ENCODE measurements at regions not wholly inside any gene's neighbourhood (a gene's known extent, or its start where the extent isn't known, plus 50 kb on each side); places are given as distances from the start of the nearest gene placed in this dataset.

GRCh38 chr5:121462441-121462840 is 389.2 kb upstream of the FTMT start:
- TF ChIP-seq EZH2 (conservative IDR thresholded peaks at IDR 0.05; ENCODE audit: low read depth, low read length) (no peak), SKI (IDR thresholded peaks at IDR 0.05; ENCODE audit: partially characterized antibody) (no peak), TEF (CRISPR knock-in tag; IDR thresholded peaks at IDR 0.05) (no peak), THAP7 (CRISPR knock-in tag; IDR thresholded peaks at IDR 0.05) (no peak), TP53 (CRISPR knock-in tag; conservative IDR thresholded peaks at IDR 0.05) (no peak), HOXA7 (CRISPR knock-in tag; IDR thresholded peaks at IDR 0.05) (no peak), THAP11 (CRISPR knock-in tag; IDR thresholded peaks at IDR 0.05) (no peak), ZNF124 (CRISPR knock-in tag; IDR thresholded peaks at IDR 0.05) (no peak), POLR2AphosphoS5 (IDR thresholded peaks at IDR 0.05; ENCODE audit: low read depth, low read length) (no peak)
- TF ChIP-seq, protein P1, sequence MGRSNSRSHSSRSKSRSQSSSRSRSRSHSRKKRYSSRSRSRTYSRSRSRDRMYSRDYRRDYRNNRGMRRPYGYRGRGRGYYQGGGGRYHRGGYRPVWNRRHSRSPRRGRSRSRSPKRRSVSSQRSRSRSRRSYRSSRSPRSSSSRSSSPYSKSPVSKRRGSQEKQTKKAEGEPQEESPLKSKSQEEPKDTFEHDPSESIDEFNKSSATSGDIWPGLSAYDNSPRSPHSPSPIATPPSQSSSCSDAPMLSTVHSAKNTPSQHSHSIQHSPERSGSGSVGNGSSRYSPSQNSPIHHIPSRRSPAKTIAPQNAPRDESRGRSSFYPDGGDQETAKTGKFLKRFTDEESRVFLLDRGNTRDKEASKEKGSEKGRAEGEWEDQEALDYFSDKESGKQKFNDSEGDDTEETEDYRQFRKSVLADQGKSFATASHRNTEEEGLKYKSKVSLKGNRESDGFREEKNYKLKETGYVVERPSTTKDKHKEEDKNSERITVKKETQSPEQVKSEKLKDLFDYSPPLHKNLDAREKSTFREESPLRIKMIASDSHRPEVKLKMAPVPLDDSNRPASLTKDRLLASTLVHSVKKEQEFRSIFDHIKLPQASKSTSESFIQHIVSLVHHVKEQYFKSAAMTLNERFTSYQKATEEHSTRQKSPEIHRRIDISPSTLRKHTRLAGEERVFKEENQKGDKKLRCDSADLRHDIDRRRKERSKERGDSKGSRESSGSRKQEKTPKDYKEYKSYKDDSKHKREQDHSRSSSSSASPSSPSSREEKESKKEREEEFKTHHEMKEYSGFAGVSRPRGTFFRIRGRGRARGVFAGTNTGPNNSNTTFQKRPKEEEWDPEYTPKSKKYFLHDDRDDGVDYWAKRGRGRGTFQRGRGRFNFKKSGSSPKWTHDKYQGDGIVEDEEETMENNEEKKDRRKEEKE (IDR thresholded peaks at IDR 0.05) = no peak
